HEK293 (cell line): ENCODE measurements at regions not wholly inside any gene's neighbourhood (a gene's known extent, or its start where the extent isn't known, plus 50 kb on each side); places are given as distances from the start of the nearest gene placed in this dataset.

Experiments used
- CTCF ChIP-seq: fragments of 450-650 bp; formaldehyde crosslinking; IDR thresholded peaks from 2 replicates; pipeline ENCODE4 v1.5.1; 2016; ENCODE audit warnings: missing biosample characterization, missing genetic modification characterization
- HIC1 ChIP-seq: fragments of 450-650 bp; formaldehyde crosslinking; IDR thresholded peaks from 2 replicates; pipeline ENCODE4 v1.5.1; 2016; ENCODE audit warnings: missing biosample characterization, missing genetic modification characterization
- PRDM4 ChIP-seq: fragments of 450-650 bp; formaldehyde crosslinking; IDR thresholded peaks from 2 replicates; pipeline ENCODE4 v1.5.1; 2017; ENCODE audit warnings: missing biosample characterization, missing genetic modification characterization
- RBAK ChIP-seq: fragments of 450-650 bp; formaldehyde crosslinking; IDR thresholded peaks from 2 replicates; pipeline ENCODE4 v1.5.1; 2016; ENCODE audit warnings: missing biosample characterization, missing genetic modification characterization
- REPIN1 ChIP-seq: fragments of 450-650 bp; formaldehyde crosslinking; IDR thresholded peaks from 2 replicates; pipeline ENCODE4 v1.5.1; 2017; ENCODE audit warnings: missing biosample characterization, missing genetic modification characterization, low read depth
- REST ChIP-seq: fragments of 450-650 bp; formaldehyde crosslinking; IDR thresholded peaks from 2 replicates; pipeline ENCODE4 v1.5.1; 2016; ENCODE audit warnings: missing biosample characterization, missing genetic modification characterization
- YY2 ChIP-seq: fragments of 450-650 bp; formaldehyde crosslinking; IDR thresholded peaks from 2 replicates; pipeline ENCODE4 v1.5.1; 2016; ENCODE audit warnings: missing biosample characterization, missing genetic modification characterization
- ZBTB10 ChIP-seq: fragments of 450-650 bp; formaldehyde crosslinking; IDR thresholded peaks from 2 replicates; pipeline ENCODE4 v1.5.1; 2016; ENCODE audit warnings: missing biosample characterization, missing genetic modification characterization
- ZBTB11 ChIP-seq: fragments of 450-650 bp; formaldehyde crosslinking; conservative IDR thresholded peaks from 2 replicates; pipeline ENCODE4 v1.5.1; 2016; ENCODE audit warnings: low read depth, missing biosample characterization, missing genetic modification characterization
- ZBTB7A ChIP-seq: fragments of 450-650 bp; formaldehyde crosslinking; IDR thresholded peaks from 2 replicates; pipeline ENCODE4 v1.5.1; 2016; ENCODE audit warnings: low read depth, missing biosample characterization, missing genetic modification characterization
- ZNF169 ChIP-seq: fragments of 450-650 bp; formaldehyde crosslinking; IDR thresholded peaks from 2 replicates; pipeline ENCODE4 v1.5.1; 2016; ENCODE audit warnings: missing biosample characterization, missing genetic modification characterization
- ZNF48 ChIP-seq: fragments of 450-650 bp; formaldehyde crosslinking; IDR thresholded peaks from 2 replicates; pipeline ENCODE4 v1.5.1; 2016; ENCODE audit warnings: missing biosample characterization, missing genetic modification characterization
- ZNF549 ChIP-seq: fragments of 450-650 bp; IDR thresholded peaks from 2 replicates; pipeline ENCODE4 v1.5.1; 2018; ENCODE audit warnings: missing biosample characterization, missing genetic modification characterization, mild to moderate bottlenecking, inconsistent platforms, moderate library complexity
- ZNF580 ChIP-seq: fragments of 450-650 bp; formaldehyde crosslinking; IDR thresholded peaks from 2 replicates; pipeline ENCODE4 v1.5.1; 2016; ENCODE audit warnings: missing biosample characterization, missing genetic modification characterization
- ZNF677 ChIP-seq: fragments of 450-650 bp; IDR thresholded peaks from 2 replicates; pipeline ENCODE4 v1.5.0; 2018; ENCODE audit warnings: missing biosample characterization, mild to moderate bottlenecking, missing genetic modification characterization, moderate library complexity
- ZNF692 ChIP-seq: fragments of 450-650 bp; formaldehyde crosslinking; IDR thresholded peaks from 2 replicates; pipeline ENCODE4 v1.5.1; 2016; ENCODE audit warnings: missing biosample characterization, missing genetic modification characterization
- ZNF830 ChIP-seq: fragments of 450-650 bp; IDR thresholded peaks from 2 replicates; pipeline ENCODE4 v1.5.0; 2018; ENCODE audit warnings: missing biosample characterization, missing genetic modification characterization, low read depth, mild to moderate bottlenecking, moderate library complexity

GRCh38 chr6:125511809-125512396 is 210.1 kb upstream of the HDDC2 start (continued):
- TF ChIP-seq CTCF (tag by site-specific recombination) (no peak), PRDM4 (tag by site-specific recombination) (0 out of 2 replicates have a peak, but pooled peaks have one; percentile 16), YY2 (no peak), ZNF549 (tag by site-specific recombination) (no peak), ZNF169 (tag by site-specific recombination) (no peak), ZBTB11 (tag by site-specific recombination) (no peak), REST (no peak), ZNF48 (tag by site-specific recombination) (no peak), REPIN1 (tag by site-specific recombination) (no peak), ZNF677 (no peak), RBAK (tag by site-specific recombination) (peak; percentile 21; the same call in 1 of the 2 replicates), ZBTB7A (peak; percentile 76; the same call in 1 of the 2 replicates), ZNF580 (tag by site-specific recombination) (peak; percentile 83), ZNF830 (tag by site-specific recombination) (no peak), ZBTB10 (tag by site-specific recombination) (peak; percentile 89), ZNF692 (tag by site-specific recombination) (peak; percentile 91), HIC1 (tag by site-specific recombination) (no peak)
